ENCODE measurements at regions not wholly inside any gene's neighbourhood (a gene's known extent, or its start where the extent isn't known, plus 50 kb on each side); places are given as distances from the start of the nearest gene placed in this dataset.

DNA sequence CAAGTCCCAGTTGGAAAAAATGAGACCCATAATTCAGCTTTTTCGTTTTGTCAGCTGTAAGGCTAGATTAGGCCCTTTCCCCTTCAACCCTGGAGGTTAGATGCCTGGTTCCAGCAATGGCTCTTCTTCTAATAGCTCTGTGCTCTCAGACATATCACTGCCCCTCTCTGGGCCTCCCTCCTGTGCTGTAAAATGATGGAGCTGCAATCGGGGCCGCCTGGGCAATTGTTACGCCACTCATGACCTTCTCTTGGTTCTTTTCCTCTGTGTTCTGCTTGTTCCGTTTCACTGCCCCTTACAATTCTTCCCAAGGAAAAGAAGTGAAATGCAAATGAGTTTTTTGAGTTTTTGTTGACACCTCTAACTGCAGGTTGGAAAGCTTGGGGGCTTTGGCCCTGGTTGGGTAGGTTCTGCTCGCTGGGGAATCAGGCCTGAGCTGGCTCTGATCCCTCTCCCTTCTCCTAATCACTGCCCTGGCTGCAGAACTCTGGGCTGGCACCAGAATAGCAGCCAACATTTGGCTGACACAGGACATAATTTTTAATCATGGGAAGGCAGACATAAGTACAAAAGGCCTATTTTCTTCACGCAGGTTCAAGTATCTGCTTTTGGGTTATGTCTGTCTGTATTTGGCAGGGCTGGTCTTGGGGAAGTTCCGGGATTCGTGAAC lies 110.9 kb downstream of the FOXD1 start:
- TF ChIP-seq CTCF (IDR thresholded peaks at IDR 0.05): no peak
- TF ChIP-seq POLR2A (IDR thresholded peaks at IDR 0.05): no peak
